NCI-H1417 (cell line): ENCODE measurements at regions not wholly inside any gene's neighbourhood (a gene's known extent, or its start where the extent isn't known, plus 50 kb on each side); places are given as distances from the start of the nearest gene placed in this dataset.
"Not testable (repeated sequence)": the region's sequence is repeated elsewhere in the genome, so short reads cannot be mapped to it uniquely, and the experiment has no call there.

Source experiments
- DNase-seq, 3 experiments: peaks; one replicate each; lab custom pipeline; 2025; lab: John Stamatoyannopoulos, UW

DNA sequence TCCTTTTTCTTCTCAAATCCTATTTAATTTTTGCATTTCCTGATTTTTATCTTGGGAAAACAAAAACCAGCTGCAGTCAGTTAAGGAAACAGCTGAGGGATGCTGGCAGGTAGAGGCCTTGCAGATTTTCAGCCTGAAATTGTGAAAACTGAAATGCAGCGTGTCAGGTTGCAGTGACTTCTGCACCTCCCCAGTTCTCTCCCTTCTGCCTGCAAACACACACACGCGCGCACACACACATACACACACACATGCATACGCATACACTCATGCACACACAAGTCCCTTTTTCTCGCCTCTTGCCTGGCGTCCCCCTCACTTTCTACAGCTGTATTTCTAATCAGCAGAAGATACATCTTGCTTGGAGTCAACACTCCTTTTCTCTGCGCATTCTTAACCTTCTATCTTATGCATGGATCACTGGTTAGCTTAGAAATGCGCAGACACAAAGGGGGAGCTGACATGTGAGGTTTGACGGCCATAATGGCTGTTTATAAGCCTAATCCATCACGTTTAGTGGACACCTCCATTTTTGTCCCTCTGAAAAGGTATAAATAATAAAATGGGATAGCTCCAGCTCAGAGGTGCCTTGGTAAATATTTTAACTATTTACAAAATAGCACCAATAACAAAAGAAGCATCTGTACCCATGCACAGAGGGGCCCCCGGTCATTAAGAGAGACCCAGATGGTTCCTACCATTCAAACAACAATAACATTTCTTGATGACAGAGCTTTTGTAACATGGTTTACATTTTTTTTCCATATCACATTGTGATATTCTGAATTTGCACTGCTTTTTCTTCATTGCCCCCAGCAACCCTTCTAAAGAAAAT is 392.1 kb upstream of the SALL1 start:
- DNase-seq: no peak

DNA sequence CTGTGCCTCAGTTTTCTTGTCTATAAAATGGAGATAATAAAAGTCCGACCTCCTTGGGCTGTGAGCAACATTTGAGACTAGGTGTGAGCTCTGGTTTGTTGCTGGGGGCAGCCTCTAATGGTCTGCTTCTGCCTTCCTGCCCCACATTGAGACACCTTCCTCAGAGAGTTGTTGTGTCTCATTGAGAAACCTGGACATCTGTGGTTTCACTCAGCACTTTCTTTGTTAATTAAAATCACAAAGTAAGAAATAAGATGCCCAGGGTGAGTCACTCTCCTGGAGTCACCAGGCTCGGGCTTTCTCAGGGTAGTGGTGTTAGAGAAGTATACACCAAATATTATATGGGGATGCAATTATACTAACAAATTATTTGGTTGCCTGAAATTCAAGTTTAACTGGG is 389.2 kb upstream of the SALL1 start:
- DNase-seq: no peak

- no peak for DNase-seq
Observed at GRCh38 chr16:51538707-51539498, 387.8 kb upstream of the SALL1 start.

GRCh38 chr16:51535591-51535990 is 384.5 kb upstream of the SALL1 start:
- no peak for DNase-seq

GRCh38 chr16:51532551-51532950 is 381.5 kb upstream of the SALL1 start:
- DNase-seq: no peak

GRCh38 chr16:51531271-51531670 is 380.2 kb upstream of the SALL1 start:
- no peak for DNase-seq

- DNase-seq: no peak
Observed at GRCh38 chr16:51527349-51527748, 376.3 kb upstream of the SALL1 start.

DNA sequence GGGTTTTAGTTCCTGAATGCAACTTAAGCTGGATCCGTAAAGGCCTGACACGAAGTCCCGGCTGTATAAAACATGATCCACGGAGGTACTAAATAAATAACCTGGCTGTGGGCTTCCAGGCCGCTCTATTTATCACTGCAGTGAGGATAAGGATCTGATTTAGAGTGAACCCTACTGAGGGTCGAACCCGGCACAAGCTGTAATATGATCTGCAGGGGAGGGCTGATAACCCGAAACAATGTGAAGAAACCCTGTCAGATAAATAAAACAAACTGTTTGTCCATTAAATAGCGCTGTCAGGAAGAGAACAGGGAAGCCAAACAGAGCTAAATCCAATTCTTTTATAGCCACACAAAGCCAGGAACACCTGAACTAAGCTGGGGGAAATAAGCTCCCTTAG is 375.6 kb upstream of the SALL1 start:
- DNase-seq: no peak

DNA sequence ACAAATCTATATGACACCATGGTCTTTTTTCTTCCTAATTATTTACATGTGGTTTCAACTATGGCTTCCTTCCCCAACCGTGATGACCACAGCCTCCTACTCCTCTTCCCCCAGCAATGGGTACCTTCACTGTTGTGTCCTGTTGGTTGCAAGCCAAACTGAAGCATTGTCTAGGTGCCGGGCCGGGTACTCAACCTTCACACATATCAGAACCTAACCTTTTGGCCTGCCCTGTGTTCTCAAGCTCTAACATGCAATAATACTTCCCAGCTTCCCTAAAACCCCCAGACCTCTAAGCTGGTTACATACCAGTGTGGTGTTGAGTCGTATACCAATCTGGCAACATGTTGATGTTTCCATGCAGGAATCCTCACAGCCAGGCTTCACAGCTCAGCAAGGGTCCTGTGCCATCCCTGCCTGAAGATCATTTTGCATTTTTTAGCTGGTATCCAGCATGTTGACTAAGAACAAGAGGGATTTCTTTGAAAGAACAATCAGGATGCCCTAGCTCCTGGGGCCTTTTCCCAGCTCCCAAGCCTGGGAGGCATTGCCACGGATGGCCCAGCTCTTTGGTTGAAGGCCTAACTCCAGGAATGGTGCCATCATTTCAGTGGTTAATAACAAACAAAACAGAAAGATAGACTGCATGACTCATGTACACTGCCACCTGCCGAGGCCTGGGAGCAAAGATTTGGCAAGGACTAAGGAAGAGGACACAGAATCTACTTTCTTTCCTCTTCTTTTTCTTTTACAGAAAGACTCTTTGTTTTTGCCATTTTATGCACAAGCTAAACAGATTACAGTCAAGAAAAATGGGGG is 373.7 kb upstream of the SALL1 start:
- no peak for DNase-seq

- no peak for DNase-seq
Observed at GRCh38 chr16:51524070-51524469, 373.0 kb upstream of the SALL1 start.

- peak in 1 of 3 experiments; percentile 1 for DNase-seq
Observed at GRCh38 chr16:51523400-51523799, 372.3 kb upstream of the SALL1 start.

GRCh38 chr16:51522902-51523301 is 371.8 kb upstream of the SALL1 start:
- DNase-seq: no peak

GRCh38 chr16:51516960-51517359 is 365.9 kb upstream of the SALL1 start:
- DNase-seq: not testable (repeated sequence)

DNA sequence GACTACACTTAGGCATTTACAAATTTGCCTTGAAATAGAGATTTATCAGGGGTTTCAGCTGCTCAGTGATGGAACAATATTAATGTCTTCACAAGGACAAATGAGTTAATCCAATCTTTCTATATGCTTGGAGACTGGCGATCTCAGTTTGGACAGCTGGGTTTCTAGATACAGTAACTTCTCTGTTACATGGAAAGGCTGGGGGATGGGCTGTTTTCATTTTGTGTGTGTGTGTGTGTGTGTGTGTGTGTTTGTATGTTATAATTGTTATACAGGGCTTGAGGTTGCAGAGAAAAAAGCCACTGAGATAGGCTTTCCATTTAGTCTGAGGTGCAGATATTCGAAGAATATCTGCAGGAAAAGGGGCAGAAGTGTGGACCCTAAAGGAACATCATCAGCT is 359.3 kb upstream of the SALL1 start:
- DNase-seq: no peak

GRCh38 chr16:51509336-51509735 is 358.3 kb upstream of the SALL1 start:
- no peak for DNase-seq

DNA sequence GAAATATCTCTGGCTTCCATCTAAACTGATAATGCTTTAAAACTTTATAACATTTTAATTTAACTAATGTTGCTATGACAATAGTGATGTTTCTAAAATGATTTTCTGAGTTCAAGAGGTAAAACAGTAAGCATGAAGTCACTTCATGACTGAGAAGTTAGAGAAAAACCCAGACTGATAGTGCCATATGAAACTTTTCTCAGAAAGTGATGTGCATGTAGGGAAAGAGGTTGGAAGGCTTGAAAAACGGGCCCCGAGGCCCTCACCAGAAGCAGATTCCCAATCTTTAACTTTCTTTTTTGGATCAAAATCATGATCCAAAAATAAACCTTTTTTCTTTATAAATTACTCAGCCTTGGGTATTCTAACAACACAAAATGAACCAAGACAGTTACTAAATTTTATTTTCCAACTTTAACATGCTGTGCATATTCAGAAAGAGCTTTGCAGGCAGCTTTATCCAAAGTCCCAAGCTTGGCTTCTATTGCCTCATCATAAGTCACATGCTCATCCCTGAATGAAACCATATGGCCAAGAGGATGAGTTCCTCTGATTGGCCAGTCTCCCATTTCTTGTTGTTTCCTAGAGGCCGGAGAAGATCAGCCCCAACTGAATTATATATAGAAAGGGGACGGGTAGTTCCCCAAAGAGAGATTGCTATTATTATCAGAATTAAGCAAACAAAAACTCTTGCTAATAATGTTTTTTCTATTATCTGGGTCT is 357.6 kb upstream of the SALL1 start:
- no peak for DNase-seq

GRCh38 chr16:51507286-51507685 is 356.2 kb upstream of the SALL1 start:
- DNase-seq: no peak

GRCh38 chr16:51500306-51500705 is 349.2 kb upstream of the SALL1 start:
- DNase-seq: no peak

DNA sequence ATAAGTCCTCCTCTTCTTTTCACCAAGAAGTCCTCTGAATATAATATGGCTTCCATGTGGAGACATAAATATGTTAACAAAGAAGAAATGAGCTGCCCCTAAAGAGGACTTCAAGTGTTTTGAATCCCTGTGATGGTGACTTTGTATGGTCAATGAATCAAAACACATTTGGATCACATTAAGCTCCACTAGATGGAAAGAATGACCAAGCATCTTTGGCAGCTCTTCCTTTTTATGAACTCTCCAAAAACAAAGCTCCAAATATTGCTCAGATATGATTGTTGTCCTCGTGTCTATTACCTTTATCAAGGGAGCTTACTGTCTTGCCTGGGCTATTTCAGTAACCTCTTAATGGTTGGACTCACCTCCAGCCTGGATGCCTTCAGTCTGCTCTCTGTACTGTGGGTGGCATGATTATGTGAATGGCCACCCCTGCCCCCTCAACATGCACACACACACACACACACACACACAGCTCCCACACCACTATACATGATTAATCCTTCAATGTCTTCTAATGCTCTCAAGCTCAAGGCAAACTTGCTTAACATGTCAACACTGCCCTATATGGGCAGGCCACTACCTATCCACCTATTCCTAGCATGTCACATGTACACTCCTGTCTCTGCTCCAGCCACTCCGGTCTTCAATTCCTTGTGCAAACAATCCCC is 346.6 kb upstream of the SALL1 start:
- no peak for DNase-seq

DNA sequence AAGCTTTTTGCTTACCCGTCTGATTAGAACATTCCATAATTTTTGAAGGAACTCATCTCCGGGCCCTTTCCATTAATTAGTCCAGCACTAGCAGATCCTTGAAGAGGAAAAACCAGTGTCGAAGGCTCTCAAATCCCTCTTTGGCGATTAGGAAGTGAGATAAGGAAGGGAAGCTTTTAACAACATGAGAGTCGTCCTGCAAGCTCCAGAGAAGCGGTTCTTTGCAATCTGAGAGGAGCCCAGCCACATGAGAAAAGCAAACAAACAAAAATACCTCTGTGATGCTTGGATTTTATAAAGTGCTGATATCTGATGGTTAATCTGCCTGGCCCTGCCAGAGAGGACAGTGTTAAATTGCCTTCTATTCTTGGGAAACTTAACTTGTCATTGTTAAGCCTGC is 339.8 kb upstream of the SALL1 start:
- no peak for DNase-seq

- no peak for DNase-seq
Observed at GRCh38 chr16:51487880-51488279, 336.8 kb upstream of the SALL1 start.
